GM19025 (cell line): ENCODE measurements at regions not wholly inside any gene's neighbourhood (a gene's known extent, or its start where the extent isn't known, plus 50 kb on each side); places are given as distances from the start of the nearest gene placed in this dataset.
"Not testable (repeated sequence)": the region's sequence is repeated elsewhere in the genome, so short reads cannot be mapped to it uniquely, and the experiment has no call there.

Source experiments
- ATAC-seq: cut with Tn5 transposase; IDR thresholded peaks from one replicate; pipeline ENCODE4 v1.9.1; 2021; ENCODE audit warnings: mild to moderate bottlenecking, low read depth, moderate library complexity; ENCODE audit not compliant: unreplicated experiment

DNA sequence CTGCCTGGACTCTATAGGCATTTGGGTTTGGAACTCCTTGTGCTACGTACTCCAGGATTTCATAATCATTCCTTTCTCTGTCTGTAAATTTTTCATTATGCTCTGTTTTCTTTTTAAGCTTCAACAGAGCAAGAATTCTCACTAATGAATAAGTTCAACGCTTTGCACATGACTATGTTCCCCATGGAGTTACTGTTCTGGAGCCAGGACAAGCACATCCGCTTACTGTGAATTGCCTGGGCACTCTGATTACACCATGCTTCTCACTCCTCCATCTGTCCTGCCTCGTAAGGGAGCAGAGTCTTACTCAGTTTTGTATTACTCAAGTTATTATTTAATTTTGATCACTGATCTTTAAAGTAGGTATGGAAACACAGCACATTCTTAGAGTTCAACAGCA lies 472.7 kb downstream of the RAP2B start:
- ATAC-seq: no peak

DNA sequence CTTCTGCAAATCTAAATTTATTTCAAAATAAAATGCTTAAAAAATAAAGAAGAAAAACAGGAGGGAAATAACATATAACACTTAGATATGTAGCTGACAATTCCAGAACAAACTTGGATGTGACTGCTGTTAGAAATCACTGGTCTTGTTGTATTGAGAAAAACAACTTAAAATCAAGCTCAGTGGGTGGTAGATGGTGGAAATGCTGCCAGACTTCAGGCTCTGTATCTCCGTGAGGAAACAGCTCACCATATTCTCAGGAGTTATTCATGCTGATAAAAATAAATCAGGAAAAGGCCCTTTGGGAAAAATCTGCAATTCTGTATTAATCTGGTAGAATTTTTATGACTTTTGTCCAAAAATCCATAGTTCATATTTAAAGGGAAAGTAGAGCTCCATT lies 477.6 kb downstream of the RAP2B start:
- ATAC-seq: no peak

DNA sequence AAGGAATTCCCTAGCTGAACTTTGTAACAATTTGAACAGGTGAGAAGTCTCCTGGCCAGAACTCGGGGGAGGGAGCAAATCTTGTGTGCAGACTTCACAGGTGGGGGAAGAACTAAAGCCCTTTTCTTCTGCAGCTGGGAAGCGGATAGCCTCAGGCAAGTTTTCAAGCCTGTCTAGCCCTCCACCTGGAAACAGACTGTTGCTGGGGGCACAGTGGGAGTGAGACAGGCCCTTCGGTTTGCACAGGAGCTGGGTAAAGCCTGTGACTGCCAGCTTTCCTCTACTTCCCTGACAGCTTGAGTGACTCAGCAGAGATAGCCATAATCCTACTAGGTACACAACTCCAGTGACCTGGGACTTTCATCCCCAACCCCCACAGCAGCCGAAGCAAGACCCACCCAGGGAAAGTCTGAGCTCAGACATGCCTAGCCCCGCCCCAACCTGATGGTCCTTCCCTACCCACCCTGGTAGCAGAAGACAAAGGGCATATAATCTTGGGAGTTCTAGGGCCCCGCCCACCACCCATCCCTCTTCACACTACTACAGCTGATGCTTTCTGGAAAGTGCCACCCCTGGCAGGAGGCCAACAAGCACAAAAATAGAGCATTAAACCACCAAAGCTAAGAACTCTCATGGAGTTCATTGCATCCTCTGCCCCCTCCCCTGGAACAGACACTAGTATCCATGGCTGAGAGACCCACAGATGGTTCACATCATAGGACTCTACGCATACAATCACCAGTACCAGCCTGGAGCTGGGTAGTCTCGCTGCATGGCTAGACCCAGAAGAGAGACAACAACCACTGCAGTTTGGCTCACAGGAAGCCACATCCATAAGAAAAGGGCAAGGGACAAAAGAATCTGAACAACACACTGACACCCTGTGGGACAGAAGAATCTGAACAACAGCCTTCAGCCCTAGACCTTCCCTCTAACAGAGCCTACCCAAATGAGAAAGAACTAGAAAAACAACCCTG lies 479.0 kb downstream of the RAP2B start:
- ATAC-seq: no peak

- not testable (repeated sequence) for ATAC-seq
Measured at GRCh38 chr3:153642576-153642975, 478.6 kb upstream of the ARHGEF26 start.

DNA sequence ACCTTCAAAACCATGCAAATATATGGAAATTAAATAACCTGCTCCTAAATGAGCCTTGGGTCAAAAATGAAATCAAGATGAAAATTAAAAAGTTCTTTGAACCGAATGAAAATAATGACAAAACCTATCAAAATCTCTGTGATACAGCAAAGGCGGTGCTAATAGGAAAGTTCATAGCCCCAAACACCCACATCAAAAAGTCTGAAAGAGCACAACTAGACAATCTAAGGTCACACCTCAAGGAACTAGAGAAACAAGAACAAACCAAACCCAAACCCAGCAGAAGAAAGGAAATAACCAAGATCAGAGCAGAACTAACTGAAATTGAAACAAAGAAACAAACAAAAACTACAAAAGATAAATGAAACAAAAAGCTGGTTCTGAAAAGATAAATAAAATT lies 477.7 kb upstream of the ARHGEF26 start:
- not testable (repeated sequence) for ATAC-seq

DNA sequence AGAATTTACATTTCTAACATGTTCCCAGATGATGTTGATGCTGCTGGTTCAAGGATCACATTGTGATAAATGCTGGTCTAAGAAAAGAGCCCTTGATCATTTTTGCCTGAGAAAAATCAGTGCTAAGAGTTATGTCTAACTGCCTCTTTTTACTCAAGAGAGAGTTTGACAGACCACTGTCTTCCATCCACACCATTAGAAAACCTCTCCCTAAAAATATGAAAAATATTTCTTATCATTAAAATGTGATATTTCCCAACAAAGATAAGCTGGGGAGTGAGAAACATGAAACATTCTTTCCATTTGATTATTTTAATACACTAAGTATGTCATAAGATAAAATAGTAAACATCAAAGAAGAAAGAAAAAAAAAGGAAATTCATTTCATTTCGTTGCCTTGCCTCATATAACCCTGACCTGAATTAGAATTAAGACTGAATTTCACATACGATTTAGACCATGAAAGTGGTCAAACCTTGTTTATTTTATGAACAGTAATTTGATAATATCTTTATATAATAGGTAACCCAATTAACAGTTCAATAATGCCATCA lies 471.8 kb upstream of the ARHGEF26 start:
- no peak for ATAC-seq

DNA sequence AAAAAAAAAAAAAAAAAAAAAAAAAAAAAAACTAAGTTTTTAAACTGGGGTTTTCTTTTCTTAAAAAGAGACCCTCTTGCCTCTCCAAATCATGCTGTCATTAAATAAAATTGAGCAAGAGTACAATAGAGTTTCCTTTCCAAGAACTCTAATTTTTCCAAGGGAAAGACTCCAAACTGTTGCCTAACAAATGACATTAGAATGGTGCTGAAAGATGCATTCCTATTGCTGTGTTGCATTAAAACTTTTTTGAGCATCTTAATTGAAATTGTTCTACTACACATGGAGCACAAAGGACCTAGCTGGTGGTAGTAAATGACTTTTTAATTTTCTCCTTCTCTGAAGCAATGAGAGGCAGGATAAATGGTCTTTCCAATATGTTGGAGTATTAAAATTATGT lies 469.1 kb upstream of the ARHGEF26 start:
- ATAC-seq: no peak

- ATAC-seq: no peak
Measured at GRCh38 chr3:153657046-153657445, 464.1 kb upstream of the ARHGEF26 start.

- no peak for ATAC-seq
Measured at GRCh38 chr3:153657461-153657860, 463.7 kb upstream of the ARHGEF26 start.

DNA sequence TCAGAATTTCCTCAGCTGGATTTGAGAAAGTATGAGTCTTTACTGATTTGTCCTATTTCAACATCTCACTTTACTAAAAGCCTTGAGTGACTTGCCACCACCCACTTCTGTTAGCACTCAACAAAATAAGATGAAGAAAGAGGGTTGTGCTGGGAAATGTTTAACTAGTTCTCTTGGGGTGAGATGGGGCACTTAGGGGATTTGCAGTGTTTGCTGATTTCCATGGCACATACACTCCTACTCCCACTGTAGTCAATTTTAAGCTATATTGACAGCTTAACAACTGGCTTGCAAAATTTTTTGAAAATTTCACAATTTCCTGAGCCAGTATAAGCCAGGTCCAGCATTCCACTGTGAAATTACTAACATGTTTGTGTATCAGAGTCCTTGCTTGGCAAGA lies 463.1 kb upstream of the ARHGEF26 start:
- ATAC-seq: no peak

DNA sequence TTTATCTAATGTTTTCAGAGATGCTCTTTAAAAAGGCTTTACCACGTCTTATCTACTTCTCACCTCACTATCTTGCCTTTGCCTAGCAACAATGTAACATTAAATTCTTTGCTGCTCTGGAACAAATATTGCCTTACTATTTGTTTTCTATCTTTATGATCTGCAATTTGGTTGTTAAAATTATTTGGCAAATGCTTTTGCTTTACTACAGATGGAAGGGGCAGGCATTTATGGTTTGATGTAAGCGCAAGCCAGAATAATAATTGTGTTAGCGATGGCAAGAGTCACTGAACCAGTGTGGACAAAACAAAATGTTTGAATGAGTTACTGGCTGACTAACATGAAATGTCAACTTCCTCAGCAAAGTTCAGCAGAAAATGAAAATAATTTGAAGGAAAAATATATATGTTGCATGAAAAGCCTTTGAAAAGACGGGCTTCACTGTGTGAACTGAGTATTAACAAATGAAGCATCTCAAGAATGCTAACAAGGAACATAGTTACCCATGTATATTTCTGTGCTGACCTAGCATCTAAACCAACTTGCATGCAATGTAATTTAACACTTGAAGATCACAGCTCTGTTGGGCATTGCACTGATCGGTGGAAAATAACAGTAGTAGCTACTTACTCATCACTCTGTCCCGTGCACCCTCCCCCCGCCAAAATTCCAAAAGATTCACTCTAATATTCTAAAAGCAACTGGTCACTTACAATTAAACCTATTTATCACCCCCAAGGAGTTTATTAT lies 454.0 kb upstream of the ARHGEF26 start:
- ATAC-seq: no peak

- no peak for ATAC-seq
Measured at GRCh38 chr3:153669527-153669926, 451.7 kb upstream of the ARHGEF26 start.

GRCh38 chr3:153670577-153670976 lies 450.6 kb upstream of the ARHGEF26 start:
- no peak for ATAC-seq

DNA sequence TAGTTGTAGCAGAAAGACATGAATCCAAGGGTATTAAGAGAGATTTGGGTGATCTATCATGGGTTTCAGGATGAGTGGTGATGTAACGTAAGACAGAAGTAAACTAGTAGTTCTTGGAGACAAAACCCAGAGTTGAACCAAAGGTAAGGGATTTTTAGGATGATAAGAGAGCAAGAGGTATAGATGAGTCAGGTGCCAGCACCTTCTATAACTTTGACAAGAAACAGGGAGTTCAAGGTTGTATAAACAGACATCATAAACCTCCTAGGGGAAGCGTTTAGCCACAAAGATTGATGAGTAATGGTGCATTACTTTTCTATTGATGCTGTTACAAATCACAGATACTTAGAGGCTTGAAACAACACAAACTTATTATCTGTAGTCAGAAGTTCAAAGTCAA lies 447.3 kb upstream of the ARHGEF26 start:
- ATAC-seq: no peak

GRCh38 chr3:153679714-153680113 lies 441.5 kb upstream of the ARHGEF26 start:
- no peak for ATAC-seq

- no peak for ATAC-seq
Measured at GRCh38 chr3:153680526-153680925, 440.7 kb upstream of the ARHGEF26 start.

- ATAC-seq: no peak
Measured at GRCh38 chr3:153681057-153681456, 440.1 kb upstream of the ARHGEF26 start.

- no peak for ATAC-seq
Measured at GRCh38 chr3:153688301-153689120, 432.7 kb upstream of the ARHGEF26 start.

DNA sequence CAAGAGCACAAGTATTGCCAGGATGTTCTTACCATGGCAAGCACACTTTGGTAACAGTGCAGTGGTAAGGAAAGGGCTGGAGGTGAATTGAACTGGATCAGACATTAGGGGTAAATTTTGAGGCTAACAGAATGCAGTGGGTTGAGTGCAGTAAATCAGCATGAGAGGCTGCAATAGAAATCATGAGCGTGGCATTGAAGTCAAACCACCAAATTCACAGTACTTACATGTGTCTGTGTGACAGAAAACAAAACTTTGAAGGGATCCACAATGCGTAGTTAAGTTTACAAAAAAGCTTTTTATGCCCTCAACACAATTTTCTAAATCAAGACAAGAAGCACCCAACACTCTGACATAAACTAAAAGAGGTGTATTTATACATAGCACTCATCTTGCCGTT lies 428.0 kb upstream of the ARHGEF26 start:
- ATAC-seq: no peak

DNA sequence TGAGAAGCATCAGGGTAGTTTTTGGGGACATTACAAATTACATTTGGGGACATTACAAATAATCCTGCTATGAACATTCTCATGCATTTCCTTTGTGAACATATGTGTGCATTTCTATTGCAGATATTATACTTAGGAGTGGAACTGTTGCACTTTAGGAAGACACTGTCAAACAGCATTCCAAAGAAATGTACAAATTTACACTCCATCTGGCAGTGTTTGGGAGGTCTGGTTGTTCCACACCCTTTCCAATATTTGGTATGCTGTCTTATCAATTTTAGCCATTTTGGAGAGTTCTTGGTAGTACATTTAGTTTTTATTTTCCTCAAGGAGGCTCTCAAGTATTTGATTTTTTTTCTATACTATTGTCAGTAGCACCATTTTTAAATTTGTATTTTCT lies 419.1 kb upstream of the ARHGEF26 start:
- no peak for ATAC-seq
